ENCODE measurements at regions not wholly inside any gene's neighbourhood (a gene's known extent, or its start where the extent isn't known, plus 50 kb on each side); places are given as distances from the start of the nearest gene placed in this dataset.

- TF ChIP-seq CTCF (IDR thresholded peaks at IDR 0.05) = no peak
- H3K27me3 ChIP-seq = peaks cover 33% of the 10 kb centered on the region
- H3K27ac ChIP-seq = no peak overlapping the region
- H3K4me3 ChIP-seq (ENCODE audit: low read depth in 1 of 2, low read length in 1 of 2) = no peak overlapping the region
- no peaks in the 10 kb centered on the region for H3K9me3 ChIP-seq
- H3K4me1 ChIP-seq (ENCODE audit: control insufficient read depth in 1 of 2, insufficient read depth in 1 of 2, low read depth in 1 of 2, low read length in 1 of 2) = no peaks in the 10 kb centered on the region
- H3K36me3 ChIP-seq = no peaks in the 10 kb centered on the region
Measured at GRCh38 chr10:117931078-117931477, 115.7 kb downstream of the RAB11FIP2 start.

- H3K36me3 ChIP-seq = no peaks in the 10 kb centered on the region
- no peaks in the 10 kb centered on the region for H3K4me1 ChIP-seq (ENCODE audit: control insufficient read depth in 1 of 2, insufficient read depth in 1 of 2, low read depth in 1 of 2, low read length in 1 of 2)
- H3K9me3 ChIP-seq = no peaks in the 10 kb centered on the region
- H3K4me3 ChIP-seq (ENCODE audit: low read depth in 1 of 2, low read length in 1 of 2) = no peak overlapping the region
- H3K27me3 ChIP-seq = peaks cover 29% of the 10 kb centered on the region
- TF ChIP-seq CTCF (IDR thresholded peaks at IDR 0.05) = no peak
- no peak overlapping the region for H3K27ac ChIP-seq
Measured at GRCh38 chr10:117933036-117933435, 113.7 kb downstream of the RAB11FIP2 start.

- H3K4me1 ChIP-seq (ENCODE audit: control insufficient read depth in 1 of 2, insufficient read depth in 1 of 2, low read depth in 1 of 2, low read length in 1 of 2) = no peaks in the 10 kb centered on the region
- no peak for TF ChIP-seq CTCF (IDR thresholded peaks at IDR 0.05)
Measured at GRCh38 chr10:117934477-117934876, 112.3 kb downstream of the RAB11FIP2 start.

GRCh38 chr10:117936141-117936540, 110.6 kb downstream of the RAB11FIP2 start:
- no peak for TF ChIP-seq CTCF (IDR thresholded peaks at IDR 0.05)
- no peak overlapping the region for H3K27ac ChIP-seq
- no peak overlapping the region for H3K4me3 ChIP-seq (ENCODE audit: low read depth in 1 of 2, low read length in 1 of 2)
- H3K27me3 ChIP-seq = peaks cover 18% of the 10 kb centered on the region
- H3K9me3 ChIP-seq = no peaks in the 10 kb centered on the region
- no peaks in the 10 kb centered on the region for H3K36me3 ChIP-seq
- H3K4me1 ChIP-seq (ENCODE audit: control insufficient read depth in 1 of 2, insufficient read depth in 1 of 2, low read depth in 1 of 2, low read length in 1 of 2) = no peaks in the 10 kb centered on the region

More at GRCh38 chr10:117934477-117934876, 112.3 kb downstream of the RAB11FIP2 start:
- Histone ChIP-seq H3K9me3 (no peaks in the 10 kb centered on the region), H3K27ac (no peak overlapping the region), H3K27me3 (peaks cover 22% of the 10 kb centered on the region), H3K4me3 (ENCODE audit: low read depth in 1 of 2, low read length in 1 of 2) (no peak overlapping the region), H3K36me3 (no peaks in the 10 kb centered on the region)

GRCh38 chr10:117936566-117936965, 110.2 kb downstream of the RAB11FIP2 start:
- Histone ChIP-seq H3K9me3 (no peaks in the 10 kb centered on the region), H3K27me3 (peaks cover 22% of the 10 kb centered on the region), H3K4me3 (ENCODE audit: low read depth in 1 of 2, low read length in 1 of 2) (no peak overlapping the region), H3K27ac (no peak overlapping the region), H3K36me3 (no peaks in the 10 kb centered on the region), H3K4me1 (ENCODE audit: control insufficient read depth in 1 of 2, insufficient read depth in 1 of 2, low read depth in 1 of 2, low read length in 1 of 2) (no peaks in the 10 kb centered on the region)
- TF ChIP-seq CTCF (IDR thresholded peaks at IDR 0.05) = no peak

GRCh38 chr10:117936976-117937375, 109.8 kb downstream of the RAB11FIP2 start:
- H3K4me3 ChIP-seq (ENCODE audit: low read depth in 1 of 2, low read length in 1 of 2) = no peak overlapping the region
- TF ChIP-seq CTCF (IDR thresholded peaks at IDR 0.05) = no peak
- H3K27me3 ChIP-seq = peaks cover 26% of the 10 kb centered on the region
- H3K27ac ChIP-seq = no peak overlapping the region
- H3K9me3 ChIP-seq = no peaks in the 10 kb centered on the region
- no peaks in the 10 kb centered on the region for H3K36me3 ChIP-seq
- H3K4me1 ChIP-seq (ENCODE audit: control insufficient read depth in 1 of 2, insufficient read depth in 1 of 2, low read depth in 1 of 2, low read length in 1 of 2) = no peaks in the 10 kb centered on the region
